AG10803 (cell line): ENCODE measurements at regions not wholly inside any gene's neighbourhood (a gene's known extent, or its start where the extent isn't known, plus 50 kb on each side); places are given as distances from the start of the nearest gene placed in this dataset.

ENCODE experiments used
- DNase-seq: peaks from one replicate; pipeline ENCODE4 v3.0.0; 2010; ENCODE audit warnings: low read depth
- H3K4me3 ChIP-seq: 2 replicates; pipeline ENCODE4 v1.5.1; 2011; ENCODE audit warnings: mild to moderate bottlenecking, low read length, control low read depth
- CTCF ChIP-seq: conservative IDR thresholded peaks from 2 replicates; pipeline ENCODE4 v1.5.1; 2011; ENCODE audit warnings: mild to moderate bottlenecking, low read length, control low read depth, inconsistent platforms

- TF ChIP-seq CTCF, result no peak
- H3K4me3 ChIP-seq, result no peak overlapping the region
- DNase-seq, result peak; percentile 77
Measured at GRCh38 chr2:216279459-216279858, 92.8 kb downstream of the MARCHF4 start.

DNA sequence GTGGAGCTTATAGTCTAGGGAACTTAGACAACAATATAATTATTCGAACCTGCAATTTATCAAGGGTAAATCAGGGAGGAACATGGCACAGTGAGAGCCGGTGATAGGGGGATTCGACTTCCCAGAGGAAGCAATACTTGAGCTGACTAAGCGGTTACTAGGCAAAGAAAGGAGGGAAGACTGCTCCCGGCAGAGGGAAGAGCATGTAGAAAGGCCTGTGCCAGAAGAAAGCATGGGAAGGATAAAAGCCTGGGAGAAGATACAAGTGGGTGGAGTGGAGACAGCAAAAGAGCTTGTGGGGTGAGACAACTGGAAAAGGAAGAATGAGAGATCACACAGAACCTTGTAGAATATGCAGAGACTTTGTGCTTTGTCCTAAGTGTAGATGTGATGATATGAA lies 93.3 kb downstream of the MARCHF4 start:
- peak; percentile 44 for DNase-seq
- no peak for TF ChIP-seq CTCF
- no peak overlapping the region for H3K4me3 ChIP-seq

DNA sequence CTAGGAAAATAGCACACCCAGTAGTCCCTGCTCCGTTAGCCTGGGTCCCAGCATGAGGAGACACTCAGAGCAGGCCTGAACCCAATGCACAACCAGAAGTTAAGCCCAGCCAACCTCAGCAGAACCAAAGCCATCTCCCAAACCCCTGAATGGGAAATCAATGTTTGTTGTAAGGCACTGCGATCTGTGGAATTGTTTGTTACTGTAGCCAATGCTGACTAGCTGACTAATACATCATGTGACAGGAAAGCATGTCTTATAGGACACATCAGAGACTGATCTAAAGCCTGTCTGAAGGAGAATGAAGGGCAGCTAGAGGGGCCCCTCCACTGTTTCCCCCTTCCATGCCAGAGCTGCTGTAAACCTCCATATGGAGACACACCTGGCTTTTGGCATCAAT lies 96.4 kb downstream of the MARCHF4 start:
- DNase-seq, result no peak
- no peak for TF ChIP-seq CTCF
- H3K4me3 ChIP-seq, result no peak overlapping the region

DNA sequence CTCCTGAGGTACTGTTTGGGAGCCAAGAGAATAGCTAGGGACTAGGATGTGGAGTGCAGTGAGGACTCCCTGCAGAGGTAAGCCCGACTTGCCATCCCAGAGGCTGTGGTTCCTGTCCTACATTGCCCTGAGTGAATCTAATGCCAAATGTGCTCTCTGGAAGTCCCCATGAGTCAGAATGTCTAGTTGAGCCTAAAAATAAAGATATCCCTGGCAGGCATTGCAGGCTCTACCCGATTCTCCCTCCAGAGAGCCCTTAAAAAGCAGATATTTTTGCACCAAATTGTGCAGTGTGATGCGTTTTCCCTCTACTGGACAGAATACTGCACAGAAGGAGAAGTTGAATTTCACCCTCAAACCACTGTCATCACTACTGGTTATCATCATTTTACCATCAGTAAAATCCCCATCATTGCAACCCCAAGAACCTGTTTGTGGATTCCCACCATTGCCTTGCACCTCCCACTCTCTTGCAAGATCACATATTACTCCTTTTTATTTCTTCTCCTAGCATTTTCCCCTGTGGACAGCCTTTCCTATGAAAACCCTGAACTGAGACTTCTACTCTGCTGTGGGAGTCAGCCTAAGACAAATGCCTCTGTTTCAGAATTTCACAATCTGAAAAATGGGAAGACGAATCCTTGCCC lies 98.0 kb downstream of the MARCHF4 start:
- DNase-seq, result peak; percentile 63
- no peak overlapping the region for H3K4me3 ChIP-seq
- TF ChIP-seq CTCF, result peak; percentile 43

DNA sequence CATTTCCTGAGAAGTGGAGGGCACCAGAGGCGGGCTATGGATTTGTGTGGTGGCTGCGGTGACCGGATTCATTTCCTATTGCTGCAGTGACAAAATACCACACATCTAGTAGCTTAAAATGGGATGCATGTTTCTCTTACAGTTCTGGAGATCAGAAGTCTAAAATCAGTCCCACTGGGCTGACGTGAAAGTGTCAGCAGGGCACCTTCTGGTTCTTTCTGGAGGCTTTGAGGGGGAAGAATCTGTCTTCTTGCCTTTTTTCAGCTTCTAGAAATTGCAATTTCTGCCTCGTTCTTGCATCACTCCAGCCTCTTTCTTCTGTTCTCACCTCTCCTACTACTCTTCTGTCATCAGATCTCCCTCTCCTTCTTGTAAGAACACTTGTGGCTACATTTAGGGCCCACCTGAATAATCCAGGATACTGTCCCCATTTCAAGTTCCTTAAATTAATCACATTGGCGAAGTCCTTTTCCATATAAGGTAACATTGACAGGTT lies 111.2 kb downstream of the MARCHF4 start:
- H3K4me3 ChIP-seq, result no peak overlapping the region
- no peak for TF ChIP-seq CTCF
- no peak for DNase-seq

DNA sequence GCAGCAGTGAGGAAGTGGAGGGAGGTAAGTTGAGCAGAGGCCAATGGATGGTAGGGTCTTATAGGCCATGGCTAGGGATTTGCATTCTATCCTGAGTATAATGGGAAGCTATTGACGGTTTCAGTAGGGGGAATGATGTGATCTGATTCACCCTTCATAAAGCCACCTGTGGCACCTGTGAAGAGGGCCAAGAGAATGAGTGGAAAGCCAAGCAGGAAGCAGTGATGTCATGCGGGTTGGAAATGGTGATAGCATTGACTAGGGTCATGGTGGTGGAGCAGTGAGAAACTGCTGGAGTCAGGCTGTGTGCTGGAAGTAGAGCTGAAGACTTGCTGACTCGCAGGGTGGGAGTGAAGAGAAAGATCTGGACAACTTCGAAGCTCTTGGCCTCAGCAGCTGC lies 111.7 kb downstream of the MARCHF4 start:
- H3K4me3 ChIP-seq, result no peak overlapping the region
- no peak for TF ChIP-seq CTCF
- DNase-seq, result no peak

DNA sequence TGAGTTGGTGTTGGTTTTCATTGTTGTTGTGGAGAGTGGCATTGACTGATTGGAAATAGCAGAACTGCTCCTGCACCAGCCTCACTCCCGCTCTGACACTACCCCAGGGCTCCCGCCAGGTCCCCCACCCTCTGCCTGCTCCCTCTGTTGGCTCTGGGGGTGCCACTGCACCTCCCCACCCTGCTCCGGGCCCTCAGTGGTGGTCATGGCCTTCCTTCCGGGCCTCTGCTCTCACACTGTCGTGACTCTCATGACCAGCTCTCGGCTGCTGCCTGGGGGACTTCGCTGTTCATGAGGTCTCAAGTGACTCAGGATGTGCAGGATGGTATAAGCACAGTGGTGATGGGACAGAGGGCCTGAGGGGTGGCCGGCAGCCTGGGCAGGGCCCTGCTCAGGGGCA lies 113.2 kb downstream of the MARCHF4 start:
- no peak for TF ChIP-seq CTCF
- H3K4me3 ChIP-seq, result no peak overlapping the region
- DNase-seq, result no peak
